AG09319 (cell line): ENCODE measurements at regions not wholly inside any gene's neighbourhood (a gene's known extent, or its start where the extent isn't known, plus 50 kb on each side); places are given as distances from the start of the nearest gene placed in this dataset.

ENCODE experiments used
- DNase-seq: peaks from one replicate; pipeline ENCODE4 v3.0.0-alpha.2; 2010; ENCODE audit warnings: low read depth; ENCODE audit errors: extremely low read depth
- CTCF ChIP-seq: IDR thresholded peaks from 2 replicates; pipeline ENCODE4 v1.5.1; 2011; ENCODE audit warnings: low read depth, mild to moderate bottlenecking, inconsistent platforms, low read length, moderate library complexity

- TF ChIP-seq CTCF, result no peak
Observed at GRCh38 chr6:163694988-163695398, 280.5 kb downstream of the QKI start.

GRCh38 chr6:163694072-163694471 lies 279.6 kb downstream of the QKI start:
- no peak for DNase-seq

More at GRCh38 chr6:163694988-163695398, 280.5 kb downstream of the QKI start:
- no peak for DNase-seq

GRCh38 chr6:163691049-163691448 lies 276.5 kb downstream of the QKI start:
- TF ChIP-seq CTCF, result no peak
- no peak for DNase-seq

More at GRCh38 chr6:163694072-163694471, 279.6 kb downstream of the QKI start:
- TF ChIP-seq CTCF, result no peak

GRCh38 chr6:163688739-163689362 lies 274.3 kb downstream of the QKI start:
- no peak for DNase-seq
- no peak for TF ChIP-seq CTCF

GRCh38 chr6:163687075-163687474 lies 272.6 kb downstream of the QKI start:
- TF ChIP-seq CTCF, result no peak
- no peak for DNase-seq

- TF ChIP-seq CTCF, result no peak
- DNase-seq, result no peak
Observed at GRCh38 chr6:163686301-163686700, 271.8 kb downstream of the QKI start.

- DNase-seq, result no peak
- no peak for TF ChIP-seq CTCF
Observed at GRCh38 chr6:163683105-163683622, 268.6 kb downstream of the QKI start.
